ENCODE measurements at regions not wholly inside any gene's neighbourhood (a gene's known extent, or its start where the extent isn't known, plus 50 kb on each side); places are given as distances from the start of the nearest gene placed in this dataset.
"Not testable (repeated sequence)": the region's sequence is repeated elsewhere in the genome, so short reads cannot be mapped to it uniquely, and the experiment has no call there.

- intact Hi-C loops (cut with DNase I) = no loop called here
- TF ChIP-seq CTCF (IDR thresholded peaks at IDR 0.05) (no peak), POLR2A (IDR thresholded peaks at IDR 0.05) (no peak)
- Histone ChIP-seq H3K9me3 (no peaks in the 10 kb centered on the region), H3K4me3 (no peak overlapping the region), H3K4me1 (no peaks in the 10 kb centered on the region), H3K27ac (no peak overlapping the region), H3K36me3 (no peaks in the 10 kb centered on the region), H3K27me3 (no peaks in the 10 kb centered on the region)
- WGBS, 2 donors = 55 to 71% methylated on average over 3 of the region's 3 CpGs
- DNase-seq = no peak
Measured at GRCh38 chr2:34533585-34534183, 934.6 kb upstream of the FAM98A start.

GRCh38 chr2:34529965-34530364, 930.9 kb upstream of the FAM98A start:
- intact Hi-C loops (cut with DNase I) = no loop called here
- no peak overlapping the region for H3K4me3 ChIP-seq
- H3K27ac ChIP-seq = no peak overlapping the region
- DNase-seq = no peak
- H3K9me3 ChIP-seq = no peaks in the 10 kb centered on the region
- H3K36me3 ChIP-seq = no peaks in the 10 kb centered on the region
- 76 to 87% methylated on average over 1 of the region's 1 CpG for WGBS, 2 donors
- H3K4me1 ChIP-seq = no peaks in the 10 kb centered on the region
- TF ChIP-seq POLR2A (IDR thresholded peaks at IDR 0.05) (no peak), CTCF (IDR thresholded peaks at IDR 0.05) (no peak)
- no peaks in the 10 kb centered on the region for H3K27me3 ChIP-seq

- no peak overlapping the region for H3K4me3 ChIP-seq
- no peaks in the 10 kb centered on the region for H3K4me1 ChIP-seq
- no peak overlapping the region for H3K27ac ChIP-seq
- TF ChIP-seq CTCF (IDR thresholded peaks at IDR 0.05) (no peak), POLR2A (IDR thresholded peaks at IDR 0.05) (no peak)
- no peak for DNase-seq
- H3K27me3 ChIP-seq = no peaks in the 10 kb centered on the region
- 36 to 55% methylated on average over 3 of the region's 3 CpGs for WGBS, 2 donors
- H3K36me3 ChIP-seq = no peaks in the 10 kb centered on the region
- intact Hi-C loops (cut with DNase I) = no loop called here
- peaks cover 0 to 8% (median 1%) of the 10 kb centered on the region in 3 donors for H3K9me3 ChIP-seq
Measured at GRCh38 chr2:34523958-34524514, 924.9 kb upstream of the FAM98A start.

GRCh38 chr2:34519659-34520058, 920.6 kb upstream of the FAM98A start:
- H3K36me3 ChIP-seq = no peaks in the 10 kb centered on the region
- no peaks in the 10 kb centered on the region for H3K27me3 ChIP-seq
- no peak overlapping the region for H3K27ac ChIP-seq
- DNase-seq = no peak
- H3K4me1 ChIP-seq = no peaks in the 10 kb centered on the region
- TF ChIP-seq CTCF (IDR thresholded peaks at IDR 0.05) (no peak), POLR2A (IDR thresholded peaks at IDR 0.05) (no peak)
- 69 to 73% methylated on average over 3 of the region's 3 CpGs for WGBS, 2 donors
- intact Hi-C loops (cut with DNase I) = no loop called here
- H3K9me3 ChIP-seq = peaks cover 0 to 9% (median 3%) of the 10 kb centered on the region in 3 donors
- no peak overlapping the region for H3K4me3 ChIP-seq

- H3K36me3 ChIP-seq = no peaks in the 10 kb centered on the region
- H3K4me3 ChIP-seq = no peak overlapping the region
- no peaks in the 10 kb centered on the region for H3K9me3 ChIP-seq
- no peaks in the 10 kb centered on the region for H3K4me1 ChIP-seq
- DNase-seq = no peak
- no peak for TF ChIP-seq CTCF (IDR thresholded peaks at IDR 0.05)
- no peak for TF ChIP-seq POLR2A (IDR thresholded peaks at IDR 0.05)
- intact Hi-C loops (cut with DNase I) = no loop called here
- H3K27ac ChIP-seq = no peak overlapping the region
- WGBS, 2 donors = 100% methylated on average over 1 of the region's 1 CpG
- no peaks in the 10 kb centered on the region for H3K27me3 ChIP-seq
Measured at GRCh38 chr2:34498561-34498960, 899.5 kb upstream of the FAM98A start.

GRCh38 chr2:34494192-34494591, 895.1 kb upstream of the FAM98A start:
- H3K4me1 ChIP-seq; H3K27ac ChIP-seq; H3K27me3 ChIP-seq; intact Hi-C loops (cut with DNase I); DNase-seq; H3K4me3 ChIP-seq; H3K9me3 ChIP-seq; H3K36me3 ChIP-seq: not testable (repeated sequence)
- no CpG with 5 or more reads among the region's 18 CpGs for WGBS, 2 donors
